IPS-20b (cell line): ENCODE measurements at regions not wholly inside any gene's neighbourhood (a gene's known extent, or its start where the extent isn't known, plus 50 kb on each side); places are given as distances from the start of the nearest gene placed in this dataset.

Experiments
- H3K27ac ChIP-seq: one replicate; pipeline ENCODE4 v1.5.1; 2013; ENCODE audit warnings: low read length
- H3K27me3 ChIP-seq: 2 replicates; pipeline ENCODE4 v1.6.1; 2013; ENCODE audit warnings: mild to moderate bottlenecking, low read length, inconsistent platforms; ENCODE audit not compliant: insufficient read depth
- H3K36me3 ChIP-seq: 2 replicates; pipeline ENCODE4 v1.6.1; 2013; ENCODE audit warnings: low read depth, mild to moderate bottlenecking, inconsistent platforms, low read length, moderate library complexity; ENCODE audit not compliant: insufficient read depth
- H3K4me1 ChIP-seq: 2 replicates; pipeline ENCODE4 v1.6.1; 2013; ENCODE audit warnings: mild to moderate bottlenecking, control low read depth, inconsistent platforms, low read length, moderate library complexity; ENCODE audit not compliant: insufficient read depth
- H3K4me3 ChIP-seq: 2 replicates; pipeline ENCODE4 v1.5.1; 2013; ENCODE audit warnings: mild to moderate bottlenecking, low read length, inconsistent platforms
- H3K9ac ChIP-seq: 2 replicates; pipeline ENCODE4 v1.6.1; 2013; ENCODE audit warnings: low read depth, mild to moderate bottlenecking, inconsistent platforms, low read length, moderate library complexity
- H3K9me3 ChIP-seq: 2 replicates; pipeline ENCODE4 v1.6.1; 2013; ENCODE audit warnings: mild to moderate bottlenecking, low read depth, low read length, inconsistent platforms; ENCODE audit not compliant: insufficient read depth

- Histone ChIP-seq H3K4me1 (no peaks in the 10 kb centered on the region), H3K9ac (no peak overlapping the region), H3K4me3 (no peak overlapping the region), H3K9me3 (no peaks in the 10 kb centered on the region), H3K27me3 (no peaks in the 10 kb centered on the region), H3K27ac (no peak overlapping the region), H3K36me3 (no peaks in the 10 kb centered on the region)
Measured at GRCh38 chr13:105902396-105902795, 633.1 kb downstream of the EFNB2 start.

- no peaks in the 10 kb centered on the region for H3K27me3 ChIP-seq
- no peaks in the 10 kb centered on the region for H3K4me1 ChIP-seq
- H3K9me3 ChIP-seq: no peaks in the 10 kb centered on the region
- H3K4me3 ChIP-seq: no peak overlapping the region
- no peaks in the 10 kb centered on the region for H3K36me3 ChIP-seq
- no peak overlapping the region for H3K9ac ChIP-seq
- H3K27ac ChIP-seq: no peak overlapping the region
Measured at GRCh38 chr13:105897575-105897974, 637.9 kb downstream of the EFNB2 start.

- Histone ChIP-seq H3K27me3 (no peaks in the 10 kb centered on the region), H3K4me3 (no peak overlapping the region), H3K9ac (no peak overlapping the region), H3K36me3 (no peaks in the 10 kb centered on the region), H3K9me3 (no peaks in the 10 kb centered on the region), H3K27ac (no peak overlapping the region), H3K4me1 (no peaks in the 10 kb centered on the region)
Measured at GRCh38 chr13:105894697-105895096, 640.8 kb downstream of the EFNB2 start.

GRCh38 chr13:105890509-105890908, 645.0 kb downstream of the EFNB2 start:
- Histone ChIP-seq H3K36me3 (no peaks in the 10 kb centered on the region), H3K9me3 (no peaks in the 10 kb centered on the region), H3K9ac (no peak overlapping the region), H3K27me3 (no peaks in the 10 kb centered on the region), H3K27ac (no peak overlapping the region), H3K4me1 (no peaks in the 10 kb centered on the region), H3K4me3 (no peak overlapping the region)

- no peaks in the 10 kb centered on the region for H3K4me1 ChIP-seq
- H3K9ac ChIP-seq: no peak overlapping the region
- no peak overlapping the region for H3K4me3 ChIP-seq
- H3K27me3 ChIP-seq: no peaks in the 10 kb centered on the region
- no peak overlapping the region for H3K27ac ChIP-seq
- no peaks in the 10 kb centered on the region for H3K9me3 ChIP-seq
- no peaks in the 10 kb centered on the region for H3K36me3 ChIP-seq
Measured at GRCh38 chr13:105878119-105878700, 657.3 kb downstream of the EFNB2 start.

- H3K4me3 ChIP-seq: no peak overlapping the region
- no peaks in the 10 kb centered on the region for H3K36me3 ChIP-seq
- no peak overlapping the region for H3K9ac ChIP-seq
- H3K9me3 ChIP-seq: no peaks in the 10 kb centered on the region
- no peaks in the 10 kb centered on the region for H3K27me3 ChIP-seq
- no peak overlapping the region for H3K27ac ChIP-seq
- no peaks in the 10 kb centered on the region for H3K4me1 ChIP-seq
Measured at GRCh38 chr13:105874814-105875213, 660.6 kb downstream of the EFNB2 start.

- Histone ChIP-seq H3K36me3 (no peaks in the 10 kb centered on the region), H3K4me1 (no peaks in the 10 kb centered on the region), H3K4me3 (no peak overlapping the region), H3K27me3 (no peaks in the 10 kb centered on the region), H3K27ac (no peak overlapping the region), H3K9ac (no peak overlapping the region), H3K9me3 (no peaks in the 10 kb centered on the region)
Measured at GRCh38 chr13:105871768-105872167, 663.7 kb downstream of the EFNB2 start.

- H3K9ac ChIP-seq: no peak overlapping the region
- H3K27ac ChIP-seq: no peak overlapping the region
- H3K36me3 ChIP-seq: no peaks in the 10 kb centered on the region
- no peaks in the 10 kb centered on the region for H3K9me3 ChIP-seq
- no peak overlapping the region for H3K4me3 ChIP-seq
- H3K27me3 ChIP-seq: no peaks in the 10 kb centered on the region
- H3K4me1 ChIP-seq: no peaks in the 10 kb centered on the region
Measured at GRCh38 chr13:105871326-105871725, 664.1 kb downstream of the EFNB2 start.

GRCh38 chr13:105863300-105863920, 672.1 kb downstream of the EFNB2 start:
- Histone ChIP-seq H3K9ac (no peak overlapping the region), H3K27ac (no peak overlapping the region), H3K9me3 (no peaks in the 10 kb centered on the region), H3K4me1 (no peaks in the 10 kb centered on the region), H3K27me3 (no peaks in the 10 kb centered on the region), H3K36me3 (no peaks in the 10 kb centered on the region), H3K4me3 (no peak overlapping the region)

GRCh38 chr13:105848494-105848893, 687.0 kb downstream of the EFNB2 start:
- no peak overlapping the region for H3K4me3 ChIP-seq
- H3K9me3 ChIP-seq: no peaks in the 10 kb centered on the region
- H3K27ac ChIP-seq: no peak overlapping the region
- no peak overlapping the region for H3K9ac ChIP-seq
- no peaks in the 10 kb centered on the region for H3K36me3 ChIP-seq
- no peaks in the 10 kb centered on the region for H3K4me1 ChIP-seq
- H3K27me3 ChIP-seq: no peaks in the 10 kb centered on the region

GRCh38 chr13:105847527-105848291, 687.8 kb downstream of the EFNB2 start:
- H3K4me1 ChIP-seq: no peaks in the 10 kb centered on the region
- no peaks in the 10 kb centered on the region for H3K9me3 ChIP-seq
- H3K4me3 ChIP-seq: no peak overlapping the region
- no peak overlapping the region for H3K27ac ChIP-seq
- no peak overlapping the region for H3K9ac ChIP-seq
- no peaks in the 10 kb centered on the region for H3K27me3 ChIP-seq
- no peaks in the 10 kb centered on the region for H3K36me3 ChIP-seq

- Histone ChIP-seq H3K9me3 (no peaks in the 10 kb centered on the region), H3K9ac (no peak overlapping the region), H3K27me3 (no peaks in the 10 kb centered on the region)
Measured at GRCh38 chr13:105846923-105847322, 688.5 kb downstream of the EFNB2 start.

More at GRCh38 chr13:105846923-105847322, 688.5 kb downstream of the EFNB2 start:
- no peak overlapping the region for H3K27ac ChIP-seq
- H3K4me1 ChIP-seq: no peaks in the 10 kb centered on the region
- H3K36me3 ChIP-seq: no peaks in the 10 kb centered on the region
- no peak overlapping the region for H3K4me3 ChIP-seq
